Spinal cord (tissue), 9 donors: ENCODE measurements at regions not wholly inside any gene's neighbourhood (a gene's known extent, or its start where the extent isn't known, plus 50 kb on each side); places are given as distances from the start of the nearest gene placed in this dataset.

Experiments
- DNase-seq, 6 donors: peaks; one replicate each; pipeline versions ENCODE4 v3.0.0 to v3.0.0-alpha.2; 2013 to 2015; ENCODE audit warnings: low spot score in 6 of 6, low read depth in 4 of 6
- H3K27ac ChIP-seq: one replicate; pipeline ENCODE4 v1.5.1; 2013; ENCODE audit warnings: low read depth, low read length, control low read depth
- H3K27me3 ChIP-seq: one replicate; pipeline ENCODE4 v1.6.1; 2013; ENCODE audit warnings: low read length; ENCODE audit not compliant: control insufficient read depth, insufficient read depth
- H3K36me3 ChIP-seq: one replicate; pipeline ENCODE4 v1.6.1; 2013; ENCODE audit warnings: low read length; ENCODE audit not compliant: control insufficient read depth, insufficient read depth
- H3K4me1 ChIP-seq: one replicate; pipeline ENCODE4 v1.6.1; 2013; ENCODE audit warnings: low read length; ENCODE audit not compliant: control insufficient read depth, insufficient read depth
- H3K4me3 ChIP-seq: one replicate; pipeline ENCODE4 v1.5.1; 2013; ENCODE audit warnings: low read depth, low read length, control low read depth
- H3K9me3 ChIP-seq: one replicate; pipeline ENCODE4 v1.6.1; 2013; ENCODE audit warnings: low read length; ENCODE audit not compliant: control insufficient read depth, insufficient read depth
- WGBS: methylation state at CpG from one replicate; pipeline ENCODE4 v1.1.5; 2013; ENCODE audit warnings: missing lambda C conversion rate; ENCODE audit not compliant: insufficient coverage; 5-methylcytosine and 5-hydroxymethylcytosine counted together
- donor health status: healthy.

GRCh38 chr20:52383995-52384621, 192.5 kb upstream of the ZFP64 start:
- Histone ChIP-seq H3K27ac (no peak overlapping the region), H3K9me3 (no peaks in the 10 kb centered on the region), H3K36me3 (no peaks in the 10 kb centered on the region), H3K4me3 (no peak overlapping the region), H3K4me1 (no peaks in the 10 kb centered on the region), H3K27me3 (no peaks in the 10 kb centered on the region)
- WGBS: 90% methylated on average over 5 of the region's 10 CpGs
- DNase-seq: no peak

- Histone ChIP-seq H3K36me3 (no peaks in the 10 kb centered on the region), H3K9me3 (no peaks in the 10 kb centered on the region), H3K4me1 (no peaks in the 10 kb centered on the region), H3K27me3 (no peaks in the 10 kb centered on the region), H3K27ac (no peak overlapping the region), H3K4me3 (no peak overlapping the region)
- peak in 2 of 6 donors; percentile 13 to 15 for DNase-seq
- no CpG with 5 or more reads among the region's 4 CpGs for WGBS
These were observed 191.4 kb upstream of the ZFP64 start for GRCh38 chr20:52382933-52383332.

GRCh38 chr20:52379723-52380336, 188.3 kb upstream of the ZFP64 start:
- no peaks in the 10 kb centered on the region for H3K4me1 ChIP-seq
- H3K9me3 ChIP-seq: no peaks in the 10 kb centered on the region
- H3K27me3 ChIP-seq: no peaks in the 10 kb centered on the region
- DNase-seq: peak in 1 of 6 donors; percentile 23
- 10% methylated on average over 2 of the region's 7 CpGs for WGBS
- H3K27ac ChIP-seq: no peak overlapping the region
- no peak overlapping the region for H3K4me3 ChIP-seq
- no peaks in the 10 kb centered on the region for H3K36me3 ChIP-seq

GRCh38 chr20:52372169-52372568, 180.6 kb upstream of the ZFP64 start:
- Histone ChIP-seq H3K4me3 (no peak overlapping the region), H3K27ac (no peak overlapping the region), H3K36me3 (no peaks in the 10 kb centered on the region), H3K9me3 (no peaks in the 10 kb centered on the region), H3K4me1 (no peaks in the 10 kb centered on the region), H3K27me3 (no peaks in the 10 kb centered on the region)
- peak in 1 of 6 donors; percentile 12 for DNase-seq
- WGBS: 62% methylated on average over 4 of the region's 4 CpGs

GRCh38 chr20:52365688-52366087, 174.1 kb upstream of the ZFP64 start:
- no peaks in the 10 kb centered on the region for H3K4me1 ChIP-seq
- no peaks in the 10 kb centered on the region for H3K36me3 ChIP-seq
- DNase-seq: no peak
- H3K27me3 ChIP-seq: no peaks in the 10 kb centered on the region
- no peaks in the 10 kb centered on the region for H3K9me3 ChIP-seq
- no peak overlapping the region for H3K4me3 ChIP-seq
- no peak overlapping the region for H3K27ac ChIP-seq
- WGBS: 94% methylated on average over 5 of the region's 7 CpGs

- Histone ChIP-seq H3K27me3 (no peaks in the 10 kb centered on the region), H3K9me3 (no peaks in the 10 kb centered on the region), H3K4me1 (no peaks in the 10 kb centered on the region), H3K27ac (no peak overlapping the region), H3K36me3 (no peaks in the 10 kb centered on the region), H3K4me3 (no peak overlapping the region)
- DNase-seq: peak in 1 of 6 donors; percentile 40
- no CpG with 5 or more reads among the region's 1 CpG for WGBS
These were observed 172.8 kb upstream of the ZFP64 start for GRCh38 chr20:52364405-52364804.

GRCh38 chr20:52361650-52362049, 170.1 kb upstream of the ZFP64 start:
- Histone ChIP-seq H3K36me3 (no peaks in the 10 kb centered on the region), H3K4me3 (no peak overlapping the region), H3K27ac (no peak overlapping the region), H3K4me1 (no peaks in the 10 kb centered on the region), H3K27me3 (no peaks in the 10 kb centered on the region), H3K9me3 (no peaks in the 10 kb centered on the region)
- no peak for DNase-seq
- no CpG with 5 or more reads among the region's 3 CpGs for WGBS

GRCh38 chr20:52349806-52350205, 158.2 kb upstream of the ZFP64 start:
- Histone ChIP-seq H3K36me3 (no peaks in the 10 kb centered on the region), H3K27ac (no peak overlapping the region), H3K4me3 (no peak overlapping the region), H3K9me3 (peaks cover 2% of the 10 kb centered on the region), H3K4me1 (no peaks in the 10 kb centered on the region), H3K27me3 (no peaks in the 10 kb centered on the region)
- 58% methylated on average over 3 of the region's 3 CpGs for WGBS
- no peak for DNase-seq

- Histone ChIP-seq H3K27me3 (no peaks in the 10 kb centered on the region), H3K27ac (no peak overlapping the region), H3K4me3 (no peak overlapping the region), H3K9me3 (no peaks in the 10 kb centered on the region), H3K4me1 (no peaks in the 10 kb centered on the region), H3K36me3 (no peaks in the 10 kb centered on the region)
- DNase-seq: no peak
- 100% methylated on average over 2 of the region's 2 CpGs for WGBS
These were observed 156.9 kb upstream of the ZFP64 start for GRCh38 chr20:52348434-52348833.

- Histone ChIP-seq H3K9me3 (no peaks in the 10 kb centered on the region), H3K4me1 (no peaks in the 10 kb centered on the region), H3K27ac (no peak overlapping the region), H3K4me3 (no peak overlapping the region), H3K27me3 (no peaks in the 10 kb centered on the region), H3K36me3 (no peaks in the 10 kb centered on the region)
- 77% methylated on average over 1 of the region's 2 CpGs for WGBS
- no peak for DNase-seq
These were observed 155.2 kb upstream of the ZFP64 start for GRCh38 chr20:52346797-52347196.
